ENCODE measurements at regions not wholly inside any gene's neighbourhood (a gene's known extent, or its start where the extent isn't known, plus 50 kb on each side); places are given as distances from the start of the nearest gene placed in this dataset.

- TF ChIP-seq CTCF (IDR thresholded peaks at IDR 0.05; ENCODE audit: poor library complexity, severe bottlenecking) (no peak), POLR2AphosphoS5 (IDR thresholded peaks at IDR 0.05) (no peak), REST (IDR thresholded peaks at IDR 0.05; ENCODE audit: borderline replicate concordance) (no peak), EZH2 (IDR thresholded peaks at IDR 0.05; ENCODE audit: borderline replicate concordance, insufficient read depth, low read length, poor library complexity, severe bottlenecking) (no peak), MXI1 (conservative IDR thresholded peaks at IDR 0.05; ENCODE audit: poor library complexity, severe bottlenecking) (no peak), TAF1 (IDR thresholded peaks at IDR 0.05; ENCODE audit: low read depth) (no peak), EP300 (conservative IDR thresholded peaks at IDR 0.05; ENCODE audit: poor library complexity, severe bottlenecking) (no peak)
Observed at GRCh38 chr6:120303527-120303926, 954.0 kb upstream of the MAN1A1 start.

Data from neural cell (in vitro differentiated cells).